ENCODE measurements at regions not wholly inside any gene's neighbourhood (a gene's known extent, or its start where the extent isn't known, plus 50 kb on each side); places are given as distances from the start of the nearest gene placed in this dataset.

GRCh38 chr6:9522101-9522500 lies 892.8 kb downstream of the TFAP2A start:
- no peak for TF ChIP-seq CTCF (IDR thresholded peaks at IDR 0.05 in 4 of 5, conservative IDR thresholded peaks at IDR 0.05 in 1 of 5)
- TF ChIP-seq POLR2A (IDR thresholded peaks at IDR 0.05): no peak

Measured in gastrocnemius medialis (tissue), 4 donors.